Erythroblast (primary cell): ENCODE measurements at regions not wholly inside any gene's neighbourhood (a gene's known extent, or its start where the extent isn't known, plus 50 kb on each side); places are given as distances from the start of the nearest gene placed in this dataset.

Source experiments
- DNase-seq, 2 experiments: peaks; one replicate each; lab custom pipeline; 2025; lab: John Stamatoyannopoulos, UW
- GATA1 ChIP-seq: IDR thresholded peaks from 2 replicates; pipeline ENCODE4 v1.6.1; 2011; ENCODE audit warnings: low read depth, mild to moderate bottlenecking, control low read depth, low read length, moderate library complexity
- POLR2A ChIP-seq: IDR thresholded peaks from 2 replicates; pipeline ENCODE4 v1.6.1; 2011; ENCODE audit warnings: mild to moderate bottlenecking, low read length

GRCh38 chr6:164252948-164253347 lies 838.4 kb downstream of the QKI start:
- DNase-seq, result no peak
- TF ChIP-seq GATA1 (no peak), POLR2A (no peak)

DNA sequence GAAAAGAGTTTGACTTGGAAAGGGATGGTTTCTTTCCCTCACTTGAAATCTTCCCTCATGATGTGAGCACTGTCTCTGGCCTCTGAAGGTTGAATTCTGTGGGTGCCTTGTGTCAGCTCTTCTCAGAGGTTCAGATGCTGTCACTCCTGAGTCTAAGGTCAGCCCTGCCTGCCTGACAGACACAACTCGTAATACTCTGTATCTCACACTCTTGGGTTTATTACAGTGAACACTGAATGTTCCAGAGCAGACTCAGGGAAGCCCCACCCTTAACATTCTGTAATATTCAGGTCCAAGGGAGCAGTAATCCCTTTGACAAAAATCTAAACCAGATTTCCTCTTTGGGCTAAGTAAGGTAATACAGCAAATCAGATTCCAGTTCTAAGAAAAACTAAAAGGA lies 837.8 kb downstream of the QKI start:
- DNase-seq, result no peak
- TF ChIP-seq POLR2A (no peak), GATA1 (no peak)

DNA sequence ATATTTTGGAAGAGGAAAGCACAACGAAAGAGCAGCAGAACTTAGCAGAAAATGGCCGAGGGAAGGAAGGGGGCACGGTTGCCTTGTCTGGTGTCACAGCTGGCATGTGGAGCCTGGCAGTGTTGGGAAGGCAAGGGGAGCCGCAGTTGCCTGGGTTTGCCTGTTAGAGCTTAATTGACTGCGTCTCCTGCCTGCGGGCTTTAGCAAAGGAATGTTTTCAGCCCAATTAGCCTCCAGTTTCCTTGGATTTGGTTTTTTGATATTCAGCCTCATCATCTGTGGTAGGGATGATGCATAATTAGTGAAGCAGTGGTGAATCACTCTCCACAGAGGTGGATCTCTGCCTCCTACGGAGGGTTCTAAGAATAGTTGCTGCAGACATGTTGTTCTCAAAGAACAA lies 832.6 kb downstream of the QKI start:
- TF ChIP-seq GATA1, result no peak
- TF ChIP-seq POLR2A, result no peak
- DNase-seq, result no peak

GRCh38 chr6:164246082-164246481 lies 831.6 kb downstream of the QKI start:
- DNase-seq, result no peak
- TF ChIP-seq POLR2A, result no peak
- TF ChIP-seq GATA1, result no peak

- TF ChIP-seq POLR2A (no peak), GATA1 (no peak)
- DNase-seq, result no peak
Observed at GRCh38 chr6:164243949-164244348, 829.4 kb downstream of the QKI start.

GRCh38 chr6:164243012-164243610 lies 828.6 kb downstream of the QKI start:
- DNase-seq, result no peak
- TF ChIP-seq POLR2A (no peak), GATA1 (no peak)

DNA sequence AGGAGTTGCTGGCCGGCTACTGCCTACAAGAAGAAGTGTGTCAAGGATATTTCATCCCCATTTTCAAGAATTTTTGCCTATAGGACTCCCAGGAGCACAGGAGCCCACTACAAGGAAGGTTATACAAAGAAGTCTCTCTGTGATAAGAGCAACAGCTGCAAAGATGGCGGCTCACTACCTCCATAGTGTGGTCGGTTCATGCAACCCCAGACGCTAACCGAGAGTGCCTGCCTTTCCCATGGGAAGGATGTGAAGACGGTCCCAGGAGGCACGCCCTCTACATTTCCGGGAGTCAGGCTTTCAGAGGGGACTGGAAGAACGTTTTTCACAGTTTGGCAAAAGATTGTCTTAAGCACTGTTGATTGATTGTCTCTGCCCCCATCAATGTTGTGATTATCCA lies 816.3 kb downstream of the QKI start:
- DNase-seq, result no peak
- TF ChIP-seq GATA1 (no peak), POLR2A (no peak)

DNA sequence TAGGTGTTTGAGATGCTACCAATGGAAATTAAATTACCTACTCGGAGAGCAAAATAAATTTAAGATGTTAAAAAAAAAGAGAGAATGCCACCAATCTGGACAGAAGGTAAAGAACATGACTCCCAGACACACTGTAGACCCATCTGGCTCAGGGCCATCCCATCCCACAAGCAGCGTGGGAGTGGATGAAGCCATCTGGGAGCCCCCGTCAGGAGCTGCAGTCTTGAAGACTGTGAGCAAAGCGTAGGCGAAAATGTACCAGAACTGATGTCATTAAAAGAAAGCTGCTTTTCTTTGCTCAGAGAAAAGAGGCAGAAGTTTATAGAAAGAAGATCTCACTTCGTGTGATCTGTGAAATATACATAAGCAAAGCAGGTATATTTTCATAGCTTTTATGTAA lies 815.7 kb downstream of the QKI start:
- TF ChIP-seq POLR2A, result no peak
- no peak for TF ChIP-seq GATA1
- no peak for DNase-seq

GRCh38 chr6:164229716-164230115 lies 815.2 kb downstream of the QKI start:
- TF ChIP-seq GATA1 (no peak), POLR2A (no peak)
- DNase-seq, result no peak

GRCh38 chr6:164227952-164228522 lies 813.5 kb downstream of the QKI start:
- DNase-seq, result no peak
- TF ChIP-seq POLR2A (no peak), GATA1 (no peak)

DNA sequence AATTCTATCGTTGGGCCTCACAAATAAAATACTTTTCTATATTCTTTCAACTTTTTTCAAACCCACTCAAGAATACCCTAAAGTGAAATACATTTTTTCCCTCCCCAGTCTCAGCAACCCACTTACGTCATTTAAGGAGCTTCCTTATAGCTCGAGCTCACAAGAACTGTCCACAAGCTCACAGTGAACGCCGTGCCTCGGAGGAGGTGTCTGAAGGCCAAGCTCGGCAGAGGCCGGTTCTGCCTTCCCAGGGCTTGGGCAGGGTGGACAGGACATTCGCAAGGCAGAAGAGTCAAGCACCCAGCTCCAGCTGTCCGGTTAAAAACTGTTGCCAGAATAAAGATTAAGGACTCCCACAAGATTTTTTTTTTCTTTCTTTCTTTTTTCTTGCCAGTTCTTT lies 802.3 kb downstream of the QKI start:
- no peak for DNase-seq
- TF ChIP-seq POLR2A, result no peak
- no peak for TF ChIP-seq GATA1

DNA sequence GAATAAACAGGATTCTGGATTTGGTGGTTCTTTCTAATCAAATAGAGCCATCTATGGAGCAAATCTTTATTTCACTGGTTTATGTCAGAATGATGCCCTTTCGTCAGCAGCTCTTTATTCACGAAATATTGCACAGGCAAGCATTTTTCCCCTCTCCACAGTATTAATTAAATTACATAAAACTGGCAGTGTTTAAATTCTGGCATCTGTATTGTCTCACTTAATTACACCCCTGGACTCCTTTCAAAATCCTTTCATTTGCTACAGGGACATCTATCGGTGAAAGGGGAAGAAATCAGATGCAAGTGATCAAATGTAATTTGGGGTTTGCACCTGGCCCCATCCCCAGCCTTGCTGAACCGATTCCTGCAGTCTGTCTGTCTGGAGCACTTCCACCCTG lies 801.9 kb downstream of the QKI start:
- TF ChIP-seq GATA1, result no peak
- no peak for TF ChIP-seq POLR2A
- DNase-seq, result no peak

DNA sequence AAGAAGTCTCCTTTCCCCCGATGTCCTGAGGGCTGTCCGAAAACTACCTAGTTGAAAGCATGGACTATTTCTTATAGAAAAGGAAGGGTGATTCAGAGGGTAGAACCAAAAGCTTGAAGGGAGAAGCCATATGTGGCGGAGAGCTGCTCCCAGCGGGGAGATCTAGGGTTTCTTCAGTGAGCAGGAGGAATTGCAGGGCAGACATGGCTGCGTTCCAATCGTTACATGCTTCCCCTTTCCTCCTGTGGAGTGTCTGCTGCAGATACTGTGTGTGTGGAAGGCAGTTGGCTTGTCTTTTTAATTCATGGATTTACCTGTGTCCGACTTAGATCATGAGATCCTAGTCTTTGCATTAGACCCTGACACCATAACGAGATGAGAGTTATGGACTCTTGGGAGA lies 799.5 kb downstream of the QKI start:
- no peak for DNase-seq
- TF ChIP-seq GATA1 (no peak), POLR2A (no peak)

GRCh38 chr6:164211254-164211653 lies 796.7 kb downstream of the QKI start:
- no peak for DNase-seq
- TF ChIP-seq POLR2A (no peak), GATA1 (no peak)

DNA sequence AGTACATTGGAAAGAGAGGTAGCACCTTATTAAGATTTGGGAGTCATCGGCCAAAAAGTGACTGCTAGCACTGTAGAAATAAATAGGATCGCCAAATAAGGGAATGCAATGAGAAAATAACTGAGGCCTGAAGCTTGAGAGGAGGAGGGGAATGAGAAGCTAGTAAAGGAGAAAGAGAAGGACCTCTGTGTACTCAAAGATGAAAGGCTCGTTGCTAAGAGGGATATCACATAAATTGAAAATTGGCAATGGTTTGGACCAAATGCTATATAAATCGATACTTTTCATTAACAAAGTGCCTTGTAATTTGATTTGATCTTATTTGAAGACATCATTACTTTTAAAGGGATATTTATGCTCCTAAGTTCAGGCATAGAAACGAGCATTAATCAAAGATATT lies 796.3 kb downstream of the QKI start:
- no peak for TF ChIP-seq POLR2A
- no peak for TF ChIP-seq GATA1

More for the DNA sequence above, 796.3 kb downstream of the QKI start:
- DNase-seq, result no peak
